ENCODE measurements at regions not wholly inside any gene's neighbourhood (a gene's known extent, or its start where the extent isn't known, plus 50 kb on each side); places are given as distances from the start of the nearest gene placed in this dataset.
A peak's percentile ranks its signal among the peaks of the same experiment; 100 is the strongest.

DNA sequence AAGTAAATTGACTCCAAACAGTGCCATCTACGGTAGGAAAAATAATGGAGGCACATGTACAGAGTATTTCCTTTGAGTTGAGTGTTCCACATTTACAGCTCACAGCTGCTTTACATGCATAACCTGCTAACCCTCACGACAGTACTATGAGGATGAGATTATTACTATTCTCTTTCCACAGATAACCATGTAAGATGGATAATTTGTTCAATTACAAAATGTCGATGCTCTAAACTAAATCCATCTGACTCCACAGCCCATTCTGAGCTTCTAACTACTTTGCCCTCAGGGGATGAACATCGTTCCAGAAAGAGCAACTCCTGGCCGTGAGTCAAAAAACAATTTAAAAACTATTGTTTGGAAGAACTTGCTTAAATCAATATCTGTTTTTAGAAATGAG, 330.4 kb upstream of the NWD2 start:
- peak; percentile 43 for DNase-seq
- no CpG with 5 or more reads among the region's 5 CpGs for WGBS (ENCODE audit: insufficient coverage)
- Histone ChIP-seq H3K9me3 (replicated peaks; ENCODE audit: control insufficient read depth, low read depth, low read length) (no peaks in the 10 kb centered on the region), H3K4me3 (ENCODE audit: low read length) (no peak overlapping the region), H3K36me3 (ENCODE audit: control insufficient read depth, insufficient read depth, low read length) (no peaks in the 10 kb centered on the region), H3K4me1 (ENCODE audit: control insufficient read depth, insufficient read depth, low read length) (no peaks in the 10 kb centered on the region), H3K27me3 (ENCODE audit: control insufficient read depth, insufficient read depth, low read length) (no peaks in the 10 kb centered on the region), H3K27ac (ENCODE audit: low read length) (no peak overlapping the region)

GRCh38 chr4:36915717-36916116, 328.8 kb upstream of the NWD2 start:
- WGBS (ENCODE audit: insufficient coverage) = 60% methylated on average over 1 of the region's 2 CpGs
- Histone ChIP-seq H3K4me1 (ENCODE audit: control insufficient read depth, insufficient read depth, low read length) (no peaks in the 10 kb centered on the region), H3K4me3 (ENCODE audit: low read length) (no peak overlapping the region), H3K9me3 (replicated peaks; ENCODE audit: control insufficient read depth, low read depth, low read length) (no peaks in the 10 kb centered on the region), H3K27me3 (ENCODE audit: control insufficient read depth, insufficient read depth, low read length) (no peaks in the 10 kb centered on the region), H3K27ac (ENCODE audit: low read length) (no peak overlapping the region), H3K36me3 (ENCODE audit: control insufficient read depth, insufficient read depth, low read length) (no peaks in the 10 kb centered on the region)
- DNase-seq = no peak

DNA sequence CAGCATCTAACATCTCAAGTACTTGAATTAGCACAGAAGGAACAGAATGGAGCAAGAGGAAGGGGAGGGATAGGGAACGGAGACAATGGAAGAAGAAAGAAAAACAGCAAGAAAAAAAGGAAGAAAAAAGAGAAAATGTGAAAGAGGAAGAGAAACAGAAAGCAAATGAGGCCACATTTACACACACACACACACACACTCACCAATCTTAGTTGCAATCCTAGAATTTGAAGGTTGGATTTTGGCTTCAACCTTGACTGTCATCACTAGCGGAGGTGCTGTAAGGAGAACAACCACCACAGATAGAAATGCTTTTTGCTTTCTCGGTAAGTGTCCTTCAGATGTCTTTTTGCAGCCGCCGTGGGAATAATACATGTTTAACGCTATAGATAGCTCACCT, 327.1 kb upstream of the NWD2 start:
- no peaks in the 10 kb centered on the region for H3K27me3 ChIP-seq (ENCODE audit: control insufficient read depth, insufficient read depth, low read length)
- no peak for DNase-seq
- WGBS (ENCODE audit: insufficient coverage) = 50% methylated on average over 2 of the region's 6 CpGs
- no peak overlapping the region for H3K27ac ChIP-seq (ENCODE audit: low read length)
- no peaks in the 10 kb centered on the region for H3K4me1 ChIP-seq (ENCODE audit: control insufficient read depth, insufficient read depth, low read length)
- H3K4me3 ChIP-seq (ENCODE audit: low read length) = no peak overlapping the region
- no peaks in the 10 kb centered on the region for H3K9me3 ChIP-seq (replicated peaks; ENCODE audit: control insufficient read depth, low read depth, low read length)
- no peaks in the 10 kb centered on the region for H3K36me3 ChIP-seq (ENCODE audit: control insufficient read depth, insufficient read depth, low read length)

DNA sequence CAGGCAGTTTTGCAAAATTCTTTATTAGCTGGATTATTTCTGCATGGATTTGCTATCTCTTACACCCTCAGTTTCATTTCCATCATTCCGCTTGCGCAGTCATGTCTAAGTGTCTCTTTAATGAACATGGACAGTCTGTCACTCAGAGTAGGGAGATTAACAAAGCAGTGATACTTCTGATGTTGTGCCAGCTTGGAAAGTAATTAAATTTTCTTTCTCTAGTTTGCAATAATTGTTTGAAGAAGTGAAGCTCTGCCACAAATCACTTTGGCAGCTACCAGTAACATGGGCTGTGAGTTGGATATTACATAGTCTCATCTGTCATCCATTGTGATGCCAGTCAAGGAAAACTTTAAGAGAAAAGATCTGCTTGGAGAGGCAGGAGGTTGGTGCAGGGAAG, 324.8 kb upstream of the NWD2 start:
- WGBS (ENCODE audit: insufficient coverage) = no CpG with 5 or more reads among the region's 2 CpGs
- Histone ChIP-seq H3K27ac (ENCODE audit: low read length) (no peak overlapping the region), H3K36me3 (ENCODE audit: control insufficient read depth, insufficient read depth, low read length) (no peaks in the 10 kb centered on the region), H3K4me3 (ENCODE audit: low read length) (no peak overlapping the region), H3K27me3 (ENCODE audit: control insufficient read depth, insufficient read depth, low read length) (no peaks in the 10 kb centered on the region), H3K4me1 (ENCODE audit: control insufficient read depth, insufficient read depth, low read length) (no peaks in the 10 kb centered on the region), H3K9me3 (replicated peaks; ENCODE audit: control insufficient read depth, low read depth, low read length) (no peaks in the 10 kb centered on the region)
- DNase-seq = no peak

DNA sequence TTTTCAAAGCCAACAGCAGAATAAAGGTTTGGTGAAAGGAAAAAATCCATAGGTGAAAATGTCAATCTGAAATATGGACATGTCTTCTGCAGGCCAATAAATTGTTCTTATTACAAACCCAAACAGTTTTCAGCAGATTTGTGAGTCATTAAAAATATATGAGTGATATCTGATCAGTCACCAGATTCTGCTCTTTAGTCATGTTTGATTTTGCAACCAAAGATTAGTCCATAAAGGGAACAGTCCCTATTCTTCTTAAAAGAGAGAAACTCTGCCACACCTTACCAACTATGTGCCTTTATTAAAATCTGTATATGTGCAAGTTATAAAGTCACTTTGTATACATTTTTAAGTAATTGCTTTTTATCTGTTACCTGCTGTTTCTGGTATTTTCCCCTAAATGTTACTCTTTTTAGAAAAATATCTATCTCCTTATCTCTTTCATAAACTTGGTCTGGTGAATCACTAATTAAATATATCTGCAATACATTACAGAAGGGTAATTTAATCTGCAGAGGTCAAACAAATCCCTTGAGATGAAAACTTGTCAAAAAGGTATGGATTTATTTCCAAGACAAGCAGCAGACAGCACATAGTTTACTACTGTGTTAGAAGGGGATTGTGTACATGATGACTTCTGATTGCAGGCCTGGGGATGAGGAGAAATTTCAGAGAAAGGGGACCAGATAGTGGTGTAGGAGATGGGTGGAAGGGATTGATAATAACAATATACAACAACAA, 322.9 kb upstream of the NWD2 start:
- no peaks in the 10 kb centered on the region for H3K27me3 ChIP-seq (ENCODE audit: control insufficient read depth, insufficient read depth, low read length)
- H3K4me1 ChIP-seq (ENCODE audit: control insufficient read depth, insufficient read depth, low read length) = no peaks in the 10 kb centered on the region
- H3K27ac ChIP-seq (ENCODE audit: low read length) = no peak overlapping the region
- H3K9me3 ChIP-seq (replicated peaks; ENCODE audit: control insufficient read depth, low read depth, low read length) = no peaks in the 10 kb centered on the region
- no peak overlapping the region for H3K4me3 ChIP-seq (ENCODE audit: low read length)
- H3K36me3 ChIP-seq (ENCODE audit: control insufficient read depth, insufficient read depth, low read length) = no peaks in the 10 kb centered on the region
- DNase-seq = no peak

- Histone ChIP-seq H3K4me3 (ENCODE audit: low read length) (no peak overlapping the region), H3K27me3 (ENCODE audit: control insufficient read depth, insufficient read depth, low read length) (no peaks in the 10 kb centered on the region), H3K27ac (ENCODE audit: low read length) (no peak overlapping the region), H3K36me3 (ENCODE audit: control insufficient read depth, insufficient read depth, low read length) (no peaks in the 10 kb centered on the region), H3K9me3 (replicated peaks; ENCODE audit: control insufficient read depth, low read depth, low read length) (no peaks in the 10 kb centered on the region), H3K4me1 (ENCODE audit: control insufficient read depth, insufficient read depth, low read length) (no peaks in the 10 kb centered on the region)
- DNase-seq = peak; percentile 47
- no CpG with 5 or more reads among the region's 1 CpG for WGBS (ENCODE audit: insufficient coverage)
These were observed 313.9 kb upstream of the NWD2 start for GRCh38 chr4:36930562-36931111.

DNA sequence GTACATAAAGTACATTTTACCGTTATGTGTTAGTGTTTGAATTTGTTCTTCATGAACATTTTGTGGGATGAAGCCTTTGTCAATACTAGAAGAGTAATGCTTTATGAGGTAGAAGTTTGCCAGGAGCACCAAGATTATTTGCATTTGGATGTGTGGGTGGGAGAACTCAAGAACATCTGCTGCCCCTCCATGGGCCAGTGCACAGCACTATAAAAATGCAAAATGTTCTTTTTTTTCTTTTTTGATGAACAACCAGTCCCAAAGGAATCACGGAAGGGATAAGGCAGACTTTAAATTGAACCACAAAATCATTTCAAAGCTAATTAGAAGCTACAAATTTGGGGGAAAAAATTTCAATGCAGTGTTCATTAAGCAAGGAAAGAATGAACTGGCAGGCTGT, 300.3 kb upstream of the NWD2 start:
- no peaks in the 10 kb centered on the region for H3K9me3 ChIP-seq (replicated peaks; ENCODE audit: control insufficient read depth, low read depth, low read length)
- no peak overlapping the region for H3K27ac ChIP-seq (ENCODE audit: low read length)
- no peaks in the 10 kb centered on the region for H3K36me3 ChIP-seq (ENCODE audit: control insufficient read depth, insufficient read depth, low read length)
- no CpG with 5 or more reads among the region's 2 CpGs for WGBS (ENCODE audit: insufficient coverage)
- no peak overlapping the region for H3K4me3 ChIP-seq (ENCODE audit: low read length)
- H3K27me3 ChIP-seq (ENCODE audit: control insufficient read depth, insufficient read depth, low read length) = no peaks in the 10 kb centered on the region
- H3K4me1 ChIP-seq (ENCODE audit: control insufficient read depth, insufficient read depth, low read length) = no peaks in the 10 kb centered on the region
- no peak for DNase-seq

GRCh38 chr4:36961420-36961819, 283.1 kb upstream of the NWD2 start:
- H3K9me3 ChIP-seq (replicated peaks; ENCODE audit: control insufficient read depth, low read depth, low read length) = no peaks in the 10 kb centered on the region
- no peaks in the 10 kb centered on the region for H3K36me3 ChIP-seq (ENCODE audit: control insufficient read depth, insufficient read depth, low read length)
- no peak overlapping the region for H3K27ac ChIP-seq (ENCODE audit: low read length)
- no CpG with 5 or more reads among the region's 1 CpG for WGBS (ENCODE audit: insufficient coverage)
- H3K4me1 ChIP-seq (ENCODE audit: control insufficient read depth, insufficient read depth, low read length) = no peaks in the 10 kb centered on the region
- DNase-seq = no peak
- H3K27me3 ChIP-seq (ENCODE audit: control insufficient read depth, insufficient read depth, low read length) = no peaks in the 10 kb centered on the region
- H3K4me3 ChIP-seq (ENCODE audit: low read length) = no peak overlapping the region

GRCh38 chr4:36966756-36967460, 277.6 kb upstream of the NWD2 start:
- Histone ChIP-seq H3K4me1 (ENCODE audit: control insufficient read depth, insufficient read depth, low read length) (no peaks in the 10 kb centered on the region), H3K9me3 (replicated peaks; ENCODE audit: control insufficient read depth, low read depth, low read length) (no peaks in the 10 kb centered on the region), H3K36me3 (ENCODE audit: control insufficient read depth, insufficient read depth, low read length) (no peaks in the 10 kb centered on the region), H3K27ac (ENCODE audit: low read length) (no peak overlapping the region), H3K27me3 (ENCODE audit: control insufficient read depth, insufficient read depth, low read length) (no peaks in the 10 kb centered on the region), H3K4me3 (ENCODE audit: low read length) (no peak overlapping the region)
- 0% methylated on average over 1 of the region's 2 CpGs for WGBS (ENCODE audit: insufficient coverage)
- no peak for DNase-seq

- 63% methylated on average over 1 of the region's 1 CpG for WGBS (ENCODE audit: insufficient coverage)
These were observed 265.0 kb upstream of the NWD2 start for GRCh38 chr4:36979533-36979932.

More at GRCh38 chr4:36979533-36979932, 265.0 kb upstream of the NWD2 start:
- Histone ChIP-seq H3K4me1 (ENCODE audit: control insufficient read depth, insufficient read depth, low read length) (no peaks in the 10 kb centered on the region), H3K27ac (ENCODE audit: low read length) (no peak overlapping the region), H3K27me3 (ENCODE audit: control insufficient read depth, insufficient read depth, low read length) (no peaks in the 10 kb centered on the region), H3K36me3 (ENCODE audit: control insufficient read depth, insufficient read depth, low read length) (no peaks in the 10 kb centered on the region), H3K9me3 (replicated peaks; ENCODE audit: control insufficient read depth, low read depth, low read length) (no peaks in the 10 kb centered on the region), H3K4me3 (ENCODE audit: low read length) (no peak overlapping the region)
- no peak for DNase-seq
